ENCODE measurements at regions not wholly inside any gene's neighbourhood (a gene's known extent, or its start where the extent isn't known, plus 50 kb on each side); places are given as distances from the start of the nearest gene placed in this dataset.

DNA sequence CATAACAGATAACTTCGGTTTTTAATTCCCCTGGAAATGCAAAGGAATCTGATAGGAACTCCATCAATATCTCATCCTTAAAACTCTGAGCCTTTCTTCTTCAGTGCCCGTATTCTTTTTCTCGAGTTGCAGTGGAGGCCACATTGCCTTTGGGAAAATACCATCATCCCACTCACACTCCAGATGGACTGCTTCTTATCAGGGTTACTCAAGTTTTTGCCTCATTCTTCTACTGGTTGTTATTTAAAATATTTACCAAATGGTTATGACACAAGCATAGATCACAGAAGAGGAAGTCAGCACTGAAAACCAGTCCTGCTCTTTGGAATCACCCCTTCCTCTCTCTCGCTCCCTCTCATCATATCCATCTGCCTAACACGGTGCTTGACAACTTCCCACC is 1020.5 kb upstream of the SLC10A2 start:
- DNase-seq (ENCODE audit: extremely low spot score), result no peak
- no peak overlapping the region for H3K27ac ChIP-seq (replicated peaks in 1 of 4)
- H3K4me1 ChIP-seq, result no peaks in the 10 kb centered on the region
- H3K4me3 ChIP-seq, result no peak overlapping the region
- no peaks in the 10 kb centered on the region for H3K27me3 ChIP-seq
- peaks cover 0 to 6% (median 0%) of the 10 kb centered on the region in 4 donors for H3K9me3 ChIP-seq
- H3K36me3 ChIP-seq, result no peaks in the 10 kb centered on the region
- TF ChIP-seq CTCF (IDR thresholded peaks at IDR 0.05), result no peak
- TF ChIP-seq POLR2A (IDR thresholded peaks at IDR 0.05; ENCODE audit: low read depth), result no peak
- TF ChIP-seq POLR2AphosphoS5 (IDR thresholded peaks at IDR 0.05), result no peak
- no peak for TF ChIP-seq EP300 (IDR thresholded peaks at IDR 0.05)
- 78% methylated on average over 5 of the region's 5 CpGs for WGBS
- intact Hi-C loops (cut with DNase I), result no loop called here

DNA sequence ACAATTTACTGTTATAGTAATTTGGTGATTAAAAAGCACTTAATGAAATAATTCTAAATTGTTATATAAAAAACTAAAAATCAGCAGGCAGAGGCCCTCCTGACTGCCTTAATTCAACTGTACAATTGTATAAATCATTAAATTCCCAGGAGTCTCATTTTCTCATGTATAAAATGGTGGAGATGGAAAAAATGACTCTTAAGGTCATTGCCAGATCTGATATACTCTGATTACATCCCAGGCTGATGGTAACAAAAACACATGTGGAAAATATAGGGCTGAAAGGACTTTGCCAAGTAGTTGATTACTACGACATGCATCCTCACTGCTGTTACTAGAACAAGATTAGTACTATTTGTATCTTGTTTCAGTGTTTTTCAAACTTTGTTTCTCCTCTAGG is 1020.0 kb upstream of the SLC10A2 start:
- TF ChIP-seq POLR2AphosphoS5 (IDR thresholded peaks at IDR 0.05) (no peak), POLR2A (IDR thresholded peaks at IDR 0.05; ENCODE audit: low read depth) (no peak), CTCF (IDR thresholded peaks at IDR 0.05) (no peak), EP300 (IDR thresholded peaks at IDR 0.05) (no peak)
- H3K4me1 ChIP-seq, result no peaks in the 10 kb centered on the region
- DNase-seq (ENCODE audit: extremely low spot score), result no peak
- WGBS, result 62% methylated on average over 1 of the region's 1 CpG
- no peak overlapping the region for H3K27ac ChIP-seq (replicated peaks in 1 of 4)
- no peak overlapping the region for H3K4me3 ChIP-seq
- no peaks in the 10 kb centered on the region for H3K27me3 ChIP-seq
- intact Hi-C loops (cut with DNase I), result no loop called here
- H3K9me3 ChIP-seq, result peaks cover 0 to 6% (median 0%) of the 10 kb centered on the region in 4 donors
- H3K36me3 ChIP-seq, result no peaks in the 10 kb centered on the region

DNA sequence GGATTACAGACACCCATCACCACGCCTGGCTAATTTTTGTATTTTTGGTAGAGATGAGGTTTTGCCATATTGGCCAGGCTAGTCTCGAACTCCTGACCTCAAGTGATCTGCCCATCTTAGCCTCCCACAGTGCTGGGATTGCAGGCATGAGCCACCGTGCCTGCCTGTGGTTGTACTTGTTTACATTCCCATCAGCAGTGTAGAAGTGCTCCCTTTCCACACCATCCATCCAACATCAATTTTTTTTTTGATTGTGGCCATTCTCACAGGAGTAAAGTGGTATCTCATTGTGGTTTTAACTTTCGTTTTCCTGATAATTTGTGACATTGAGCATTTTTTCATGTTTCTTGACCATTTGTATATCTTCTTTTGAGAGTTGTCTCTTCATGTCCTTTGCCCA is 1019.4 kb upstream of the SLC10A2 start:
- WGBS, result 83% methylated on average over 4 of the region's 4 CpGs
- H3K27ac ChIP-seq (replicated peaks in 1 of 4), result no peak overlapping the region
- no peak overlapping the region for H3K4me3 ChIP-seq
- no peak for TF ChIP-seq POLR2A (IDR thresholded peaks at IDR 0.05; ENCODE audit: low read depth)
- no peak for TF ChIP-seq POLR2AphosphoS5 (IDR thresholded peaks at IDR 0.05)
- TF ChIP-seq EP300 (IDR thresholded peaks at IDR 0.05), result no peak
- no peak for TF ChIP-seq CTCF (IDR thresholded peaks at IDR 0.05)
- H3K27me3 ChIP-seq, result no peaks in the 10 kb centered on the region
- intact Hi-C loops (cut with DNase I), result no loop called here
- no peak for DNase-seq (ENCODE audit: extremely low spot score)
- no peaks in the 10 kb centered on the region for H3K36me3 ChIP-seq
- H3K4me1 ChIP-seq, result no peaks in the 10 kb centered on the region
- peaks cover 0 to 6% (median 0%) of the 10 kb centered on the region in 4 donors for H3K9me3 ChIP-seq

GRCh38 chr13:104074326-104074725 is 1008.1 kb upstream of the SLC10A2 start:
- H3K27me3 ChIP-seq, result no peaks in the 10 kb centered on the region
- no peaks in the 10 kb centered on the region for H3K9me3 ChIP-seq
- intact Hi-C loops (cut with DNase I), result no loop called here
- H3K4me1 ChIP-seq, result no peaks in the 10 kb centered on the region
- WGBS, result 81% methylated on average over 2 of the region's 2 CpGs
- no peak for TF ChIP-seq EP300 (IDR thresholded peaks at IDR 0.05)
- no peak for DNase-seq (ENCODE audit: extremely low spot score)
- H3K27ac ChIP-seq (replicated peaks in 1 of 4), result no peak overlapping the region
- no peak overlapping the region for H3K4me3 ChIP-seq
- H3K36me3 ChIP-seq, result no peaks in the 10 kb centered on the region

GRCh38 chr13:104071806-104072205 is 1005.6 kb upstream of the SLC10A2 start:
- Histone ChIP-seq H3K9me3 (no peaks in the 10 kb centered on the region), H3K4me3 (no peak overlapping the region), H3K27ac (replicated peaks in 1 of 4) (no peak overlapping the region), H3K27me3 (no peaks in the 10 kb centered on the region), H3K36me3 (no peaks in the 10 kb centered on the region), H3K4me1 (no peaks in the 10 kb centered on the region)
- intact Hi-C loops (cut with DNase I), result no loop called here
- WGBS, result 89% methylated on average over 2 of the region's 2 CpGs
- DNase-seq (ENCODE audit: extremely low spot score), result no peak
- TF ChIP-seq POLR2A (IDR thresholded peaks at IDR 0.05; ENCODE audit: low read depth) (no peak), EP300 (IDR thresholded peaks at IDR 0.05) (no peak), POLR2AphosphoS5 (IDR thresholded peaks at IDR 0.05) (no peak), CTCF (IDR thresholded peaks at IDR 0.05) (no peak)

Data from esophagus muscularis mucosa (tissue), 4 donors.